Ishikawa (cell line): ENCODE measurements at regions not wholly inside any gene's neighbourhood (a gene's known extent, or its start where the extent isn't known, plus 50 kb on each side); places are given as distances from the start of the nearest gene placed in this dataset.

Experiments used
- CEBPB ChIP-seq: IDR thresholded peaks from 2 replicates; pipeline ENCODE4 v1.6.1; 2012
- CREB1 ChIP-seq: IDR thresholded peaks from 2 replicates; pipeline ENCODE4 v1.6.1; 2012; ENCODE audit warnings: low read depth
- EGR1 ChIP-seq: IDR thresholded peaks from 2 replicates; pipeline ENCODE4 v1.6.1; 2012
- EP300 ChIP-seq: IDR thresholded peaks from 2 replicates; pipeline ENCODE4 v1.6.1; 2012; ENCODE audit warnings: borderline replicate concordance
- FOXM1 ChIP-seq: IDR thresholded peaks from 2 replicates; pipeline ENCODE4 v1.6.1; 2012; ENCODE audit warnings: low read depth, borderline replicate concordance
- NFIC ChIP-seq: IDR thresholded peaks from 2 replicates; pipeline ENCODE4 v1.6.1; 2012
- RAD21 ChIP-seq: IDR thresholded peaks from 2 replicates; pipeline ENCODE4 v1.6.1; 2012; ENCODE audit warnings: low read depth
- TAF1 ChIP-seq: IDR thresholded peaks from 2 replicates; pipeline ENCODE4 v1.6.1; 2012; ENCODE audit warnings: low read depth, mild to moderate bottlenecking
- TCF12 ChIP-seq: IDR thresholded peaks from 2 replicates; pipeline ENCODE4 v1.6.1; 2012; ENCODE audit warnings: low read depth
- TEAD4 ChIP-seq: IDR thresholded peaks from 2 replicates; pipeline ENCODE4 v1.6.1; 2012
- YY1 ChIP-seq: IDR thresholded peaks from 2 replicates; pipeline ENCODE4 v1.6.1; 2012; ENCODE audit warnings: low read depth
- ZBTB7A ChIP-seq: IDR thresholded peaks from 2 replicates; pipeline ENCODE4 v1.6.1; 2012; ENCODE audit warnings: low read depth
- TF ChIP-seq, protein P1 (sequence below): IDR thresholded peaks from 2 replicates; pipeline ENCODE4 v1.6.1; 2012
- TF ChIP-seq, protein P2 (sequence below): IDR thresholded peaks from 2 replicates; pipeline ENCODE4 v1.6.1; 2012
- TF ChIP-seq, protein P3 (sequence below): IDR thresholded peaks from 2 replicates; pipeline ENCODE4 v1.6.1; 2012; ENCODE audit warnings: low read depth, mild to moderate bottlenecking

DNA sequence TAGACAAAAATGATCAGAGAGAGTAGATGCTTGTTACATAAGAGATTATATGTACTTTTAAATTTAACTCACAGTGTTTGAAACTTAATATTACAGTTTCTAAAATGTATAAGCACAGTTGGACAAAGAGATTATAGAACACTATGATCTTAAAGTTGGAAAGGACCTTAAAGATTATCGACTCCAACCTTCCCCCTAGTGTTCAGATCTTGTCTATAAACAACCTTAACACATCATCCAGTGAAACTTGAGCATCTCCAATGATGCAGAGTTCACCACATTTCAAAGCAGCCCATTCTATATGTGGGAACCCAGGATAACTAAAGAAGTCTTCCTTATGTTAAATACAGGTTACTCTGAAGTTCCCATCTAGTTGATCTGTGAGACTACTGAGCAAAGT lies 480.8 kb downstream of the RMST start:
- TF ChIP-seq FOXM1 (no peak), RAD21 (no peak), CEBPB (no peak), NFIC (no peak), TCF12 (no peak), ZBTB7A (no peak)
- TF ChIP-seq, protein P1, sequence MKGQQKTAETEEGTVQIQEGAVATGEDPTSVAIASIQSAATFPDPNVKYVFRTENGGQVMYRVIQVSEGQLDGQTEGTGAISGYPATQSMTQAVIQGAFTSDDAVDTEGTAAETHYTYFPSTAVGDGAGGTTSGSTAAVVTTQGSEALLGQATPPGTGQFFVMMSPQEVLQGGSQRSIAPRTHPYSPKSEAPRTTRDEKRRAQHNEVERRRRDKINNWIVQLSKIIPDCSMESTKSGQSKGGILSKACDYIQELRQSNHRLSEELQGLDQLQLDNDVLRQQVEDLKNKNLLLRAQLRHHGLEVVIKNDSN: no peak
- TF ChIP-seq, protein P2, sequence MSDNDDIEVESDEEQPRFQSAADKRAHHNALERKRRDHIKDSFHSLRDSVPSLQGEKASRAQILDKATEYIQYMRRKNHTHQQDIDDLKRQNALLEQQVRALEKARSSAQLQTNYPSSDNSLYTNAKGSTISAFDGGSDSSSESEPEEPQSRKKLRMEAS: no peak
- TF ChIP-seq, protein P3, sequence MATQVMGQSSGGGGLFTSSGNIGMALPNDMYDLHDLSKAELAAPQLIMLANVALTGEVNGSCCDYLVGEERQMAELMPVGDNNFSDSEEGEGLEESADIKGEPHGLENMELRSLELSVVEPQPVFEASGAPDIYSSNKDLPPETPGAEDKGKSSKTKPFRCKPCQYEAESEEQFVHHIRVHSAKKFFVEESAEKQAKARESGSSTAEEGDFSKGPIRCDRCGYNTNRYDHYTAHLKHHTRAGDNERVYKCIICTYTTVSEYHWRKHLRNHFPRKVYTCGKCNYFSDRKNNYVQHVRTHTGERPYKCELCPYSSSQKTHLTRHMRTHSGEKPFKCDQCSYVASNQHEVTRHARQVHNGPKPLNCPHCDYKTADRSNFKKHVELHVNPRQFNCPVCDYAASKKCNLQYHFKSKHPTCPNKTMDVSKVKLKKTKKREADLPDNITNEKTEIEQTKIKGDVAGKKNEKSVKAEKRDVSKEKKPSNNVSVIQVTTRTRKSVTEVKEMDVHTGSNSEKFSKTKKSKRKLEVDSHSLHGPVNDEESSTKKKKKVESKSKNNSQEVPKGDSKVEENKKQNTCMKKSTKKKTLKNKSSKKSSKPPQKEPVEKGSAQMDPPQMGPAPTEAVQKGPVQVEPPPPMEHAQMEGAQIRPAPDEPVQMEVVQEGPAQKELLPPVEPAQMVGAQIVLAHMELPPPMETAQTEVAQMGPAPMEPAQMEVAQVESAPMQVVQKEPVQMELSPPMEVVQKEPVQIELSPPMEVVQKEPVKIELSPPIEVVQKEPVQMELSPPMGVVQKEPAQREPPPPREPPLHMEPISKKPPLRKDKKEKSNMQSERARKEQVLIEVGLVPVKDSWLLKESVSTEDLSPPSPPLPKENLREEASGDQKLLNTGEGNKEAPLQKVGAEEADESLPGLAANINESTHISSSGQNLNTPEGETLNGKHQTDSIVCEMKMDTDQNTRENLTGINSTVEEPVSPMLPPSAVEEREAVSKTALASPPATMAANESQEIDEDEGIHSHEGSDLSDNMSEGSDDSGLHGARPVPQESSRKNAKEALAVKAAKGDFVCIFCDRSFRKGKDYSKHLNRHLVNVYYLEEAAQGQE: no peak

DNA sequence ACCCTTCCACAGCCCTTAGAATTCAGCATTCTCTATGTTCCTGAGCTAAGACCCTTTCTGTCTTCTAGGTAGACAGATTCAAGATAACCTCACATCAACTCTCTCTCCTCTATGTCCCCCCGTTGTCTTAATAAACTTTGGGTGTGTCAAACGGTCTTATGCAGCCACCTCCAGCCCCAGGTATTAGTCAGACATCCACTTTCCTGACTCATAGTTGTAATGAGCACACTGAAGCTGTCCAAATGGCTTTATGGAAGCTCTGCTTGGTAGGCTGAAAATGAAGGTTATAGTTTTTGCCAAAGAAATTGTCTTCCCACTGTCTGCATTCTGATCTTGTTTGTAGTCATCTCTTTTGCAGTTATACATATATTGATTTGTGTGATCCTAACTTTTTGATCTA lies 482.0 kb downstream of the RMST start:
- no peak for TF ChIP-seq RAD21
- no peak for TF ChIP-seq CREB1
- TF ChIP-seq TCF12: no peak
- TF ChIP-seq, protein P2: no peak
- no peak for TF ChIP-seq EP300
- TF ChIP-seq, protein P3: no peak
- no peak for TF ChIP-seq TAF1
- TF ChIP-seq YY1: no peak
- TF ChIP-seq, protein P1: no peak
- no peak for TF ChIP-seq CEBPB
- no peak for TF ChIP-seq FOXM1
- no peak for TF ChIP-seq ZBTB7A
- TF ChIP-seq TEAD4: no peak
- no peak for TF ChIP-seq EGR1
- TF ChIP-seq NFIC: no peak

DNA sequence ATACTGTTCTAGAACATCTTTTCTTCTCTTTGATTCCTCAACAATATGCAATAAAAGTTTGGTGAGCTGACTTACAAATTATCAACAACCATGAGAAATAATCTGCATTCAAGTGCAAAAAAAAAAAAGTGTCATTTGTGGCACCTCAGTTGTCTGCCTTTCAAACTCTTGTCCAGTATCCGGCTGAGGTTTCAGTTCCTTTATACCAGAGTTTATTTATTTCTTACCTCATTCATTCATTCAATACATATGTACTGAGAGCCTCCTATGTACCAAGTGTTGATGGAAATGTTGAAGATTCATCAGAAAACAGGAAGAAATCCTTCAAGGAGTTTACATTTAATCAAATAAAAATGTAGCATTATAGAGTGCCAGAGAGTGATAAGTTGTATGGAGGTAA lies 484.1 kb downstream of the RMST start:
- TF ChIP-seq TAF1: no peak
- TF ChIP-seq EP300: no peak
- no peak for TF ChIP-seq YY1
- no peak for TF ChIP-seq CREB1
- TF ChIP-seq FOXM1: no peak
- TF ChIP-seq, protein P3: no peak

DNA sequence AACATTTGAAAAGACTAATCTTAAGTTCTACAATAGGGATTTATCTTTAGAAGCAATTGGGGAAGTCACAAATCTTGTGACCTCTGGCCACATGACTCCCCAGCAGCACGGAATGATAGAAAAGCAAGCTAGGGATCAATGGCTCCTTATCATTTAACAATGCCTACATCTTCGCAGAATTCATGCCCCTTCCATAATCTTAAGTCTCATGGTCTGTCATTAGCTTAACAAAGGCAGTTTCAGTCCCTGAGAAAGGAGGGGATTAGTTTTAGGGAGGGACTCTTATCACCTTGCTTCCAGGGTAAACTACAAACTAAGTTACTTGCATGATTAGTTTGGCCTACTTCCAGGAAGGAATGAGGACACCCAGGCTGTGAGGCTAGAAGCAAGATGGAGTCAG lies 486.0 kb downstream of the RMST start:
- TF ChIP-seq TEAD4 (no peak), CEBPB (no peak), FOXM1 (no peak), RAD21 (no peak), TAF1 (no peak), YY1 (no peak), ZBTB7A (no peak), CREB1 (no peak)
- TF ChIP-seq, protein P3: no peak
